ENCODE measurements at regions not wholly inside any gene's neighbourhood (a gene's known extent, or its start where the extent isn't known, plus 50 kb on each side); places are given as distances from the start of the nearest gene placed in this dataset.

- no peak for DNase-seq
Observed at GRCh38 chr13:106161146-106161545, 374.3 kb downstream of the EFNB2 start.

DNA sequence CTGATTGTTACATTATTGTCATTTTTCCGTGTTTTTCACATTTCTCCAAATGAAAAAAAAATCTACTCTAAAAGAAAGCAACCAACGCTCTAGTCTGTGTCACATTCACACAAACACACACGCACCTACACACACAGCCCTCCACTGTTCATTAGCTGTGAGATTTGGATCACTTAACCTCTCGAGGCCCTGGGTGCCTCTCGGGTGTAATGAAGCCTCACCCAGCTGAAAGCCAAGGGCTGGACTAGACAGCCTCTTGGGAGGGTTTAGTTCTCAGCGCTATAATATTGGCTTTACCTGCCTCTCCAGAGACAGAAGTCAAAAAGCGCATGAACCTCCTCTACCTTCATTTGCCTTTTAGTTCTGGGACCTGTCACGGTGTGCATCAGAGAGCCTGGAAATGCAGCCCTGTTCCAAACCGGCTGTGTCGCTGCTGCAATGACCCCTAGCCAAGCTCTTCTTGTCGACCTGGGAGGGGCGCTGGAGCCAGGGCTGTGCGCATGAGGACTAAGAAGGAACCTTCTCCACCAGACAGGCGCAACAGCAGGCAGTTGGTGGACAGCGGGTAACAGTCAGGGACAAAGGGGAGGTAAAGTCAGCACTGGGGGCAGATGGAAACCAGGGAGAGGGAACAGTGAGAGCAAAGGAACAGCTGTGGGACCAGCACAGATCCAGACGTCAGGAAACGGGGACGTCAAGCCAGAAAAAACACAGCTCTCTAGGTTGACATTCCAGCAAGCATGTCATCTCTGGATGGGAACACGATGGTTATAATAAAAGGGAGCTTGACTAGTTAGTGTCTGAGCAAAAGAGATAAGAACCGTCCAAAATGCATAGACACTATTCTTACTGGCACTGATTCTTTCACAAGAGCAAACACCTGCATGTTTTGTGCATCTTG lies 375.9 kb downstream of the EFNB2 start:
- no peak for DNase-seq

DNA sequence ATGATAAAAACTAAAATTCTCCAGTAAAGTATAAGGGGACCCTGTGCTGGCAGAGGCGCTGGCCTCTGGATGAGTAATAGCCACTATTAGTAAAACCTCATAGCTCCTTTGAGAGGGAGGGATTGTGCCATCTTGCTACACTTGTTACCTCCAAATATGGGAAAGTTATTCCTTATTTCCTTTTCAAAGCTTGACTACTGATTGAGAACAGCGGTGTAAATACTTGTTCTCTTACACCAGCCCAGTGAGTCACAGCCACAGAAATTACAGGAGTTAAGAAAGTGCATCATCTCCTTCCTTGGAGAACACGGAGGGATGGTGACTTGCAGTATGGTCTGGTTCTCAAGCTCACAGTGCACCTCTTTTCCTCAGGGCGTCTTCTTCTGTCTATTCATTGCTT lies 379.0 kb downstream of the EFNB2 start:
- no peak for DNase-seq

DNA sequence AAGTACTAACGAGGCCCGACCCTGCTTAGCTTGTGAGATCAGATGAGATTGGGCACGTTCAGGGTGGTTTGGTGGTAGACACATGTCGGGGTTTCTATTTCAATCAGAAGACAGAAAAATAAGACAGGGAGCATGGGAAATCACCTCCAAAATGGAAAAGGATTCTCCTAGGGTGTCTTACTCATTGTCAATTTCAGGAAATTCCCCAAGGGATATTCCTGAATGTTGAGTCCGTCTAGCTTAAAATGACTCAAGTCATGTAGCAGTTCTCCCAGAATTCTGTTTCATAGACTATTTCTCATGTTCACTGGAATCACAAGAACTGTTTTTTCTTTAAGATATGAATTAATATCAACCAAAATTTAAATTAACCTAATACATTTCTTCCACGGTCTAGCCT lies 380.1 kb downstream of the EFNB2 start:
- no peak for DNase-seq

DNA sequence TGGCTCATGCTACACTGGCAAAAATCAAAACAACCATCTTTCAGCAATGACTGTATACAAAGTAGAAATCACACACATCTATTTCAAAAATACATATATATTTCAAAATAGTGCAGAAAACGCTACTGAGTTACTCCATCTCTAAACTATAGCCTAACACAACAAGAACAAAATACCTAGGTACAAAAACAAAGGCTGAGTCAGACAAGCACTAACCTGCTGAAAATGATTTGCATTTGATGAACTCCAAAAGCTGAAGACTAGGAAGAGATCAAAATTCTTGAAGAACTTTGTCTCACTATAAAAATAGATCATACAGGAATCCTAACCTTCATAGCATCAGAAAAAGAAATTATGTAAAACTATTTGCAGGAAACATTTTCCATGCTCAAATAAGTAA lies 381.6 kb downstream of the EFNB2 start:
- DNase-seq: no peak

DNA sequence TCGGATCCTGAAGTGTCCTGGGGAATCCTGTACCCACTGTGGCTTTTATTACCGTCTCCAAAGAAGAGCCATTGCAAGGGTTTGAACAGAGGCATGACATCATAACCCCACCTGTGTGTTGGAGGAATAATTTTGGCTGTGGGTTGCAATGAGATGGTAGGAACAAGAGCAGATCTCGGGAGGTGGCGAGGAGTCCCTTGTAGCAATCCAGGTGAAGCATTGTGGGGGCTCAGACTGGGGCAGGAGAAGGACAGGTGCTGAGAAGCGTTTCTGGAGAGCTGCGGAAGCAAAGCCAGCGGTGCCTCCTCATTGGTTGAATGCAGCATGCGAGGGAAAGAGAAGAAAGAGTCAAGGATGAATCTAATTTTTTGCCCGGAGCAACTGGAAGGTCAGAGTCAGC lies 382.4 kb downstream of the EFNB2 start:
- no peak for DNase-seq

DNA sequence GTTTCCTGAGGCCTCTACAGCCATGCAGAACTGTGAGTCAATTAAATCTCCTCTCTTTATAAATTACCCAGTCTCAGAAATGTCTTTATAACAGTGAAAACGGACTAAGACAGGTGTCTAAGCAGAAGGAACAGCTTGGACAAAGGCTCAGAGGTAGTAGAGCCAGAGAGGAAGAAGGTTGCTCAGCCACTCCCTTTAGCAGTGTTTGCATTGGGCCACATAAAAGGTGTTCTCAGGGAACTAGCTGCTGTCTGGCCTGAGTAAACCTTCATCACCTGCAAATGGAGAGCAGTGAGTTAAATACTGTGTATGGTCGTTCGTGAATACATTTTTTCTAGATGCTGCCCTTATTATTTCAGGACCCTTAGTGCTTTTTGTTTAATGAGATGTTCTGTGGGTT lies 383.4 kb downstream of the EFNB2 start:
- no peak for DNase-seq

DNA sequence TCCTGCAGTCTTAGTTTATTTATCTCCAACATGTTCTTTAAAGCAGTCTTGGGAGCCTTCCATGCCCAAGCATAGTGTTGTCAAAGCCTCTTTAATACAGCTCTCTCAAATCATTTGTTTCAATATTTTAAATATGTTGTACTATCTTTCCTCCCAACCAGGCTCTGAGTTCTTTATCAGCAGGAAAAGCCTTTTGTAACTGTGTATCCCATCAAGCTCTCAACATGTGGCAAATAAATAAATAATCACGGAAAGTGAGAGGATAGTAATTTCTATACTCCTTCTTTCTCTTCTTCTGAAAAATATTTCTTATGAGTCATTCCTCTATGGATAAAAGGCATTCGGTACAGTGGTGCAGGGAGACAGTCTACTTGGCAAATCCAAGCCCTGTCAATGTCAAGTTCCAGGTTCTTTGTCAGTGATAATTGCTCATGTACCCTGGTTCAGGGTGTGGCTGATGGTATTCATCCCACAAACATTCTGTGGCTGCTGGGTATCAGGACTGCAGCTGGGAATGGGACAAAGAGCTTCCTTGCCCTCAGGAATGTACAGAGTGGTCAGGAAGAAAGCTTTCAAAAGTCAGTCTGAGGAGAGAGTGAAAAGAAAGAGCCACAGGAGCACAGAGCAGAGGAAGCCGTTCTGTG lies 384.3 kb downstream of the EFNB2 start:
- no peak for DNase-seq

DNA sequence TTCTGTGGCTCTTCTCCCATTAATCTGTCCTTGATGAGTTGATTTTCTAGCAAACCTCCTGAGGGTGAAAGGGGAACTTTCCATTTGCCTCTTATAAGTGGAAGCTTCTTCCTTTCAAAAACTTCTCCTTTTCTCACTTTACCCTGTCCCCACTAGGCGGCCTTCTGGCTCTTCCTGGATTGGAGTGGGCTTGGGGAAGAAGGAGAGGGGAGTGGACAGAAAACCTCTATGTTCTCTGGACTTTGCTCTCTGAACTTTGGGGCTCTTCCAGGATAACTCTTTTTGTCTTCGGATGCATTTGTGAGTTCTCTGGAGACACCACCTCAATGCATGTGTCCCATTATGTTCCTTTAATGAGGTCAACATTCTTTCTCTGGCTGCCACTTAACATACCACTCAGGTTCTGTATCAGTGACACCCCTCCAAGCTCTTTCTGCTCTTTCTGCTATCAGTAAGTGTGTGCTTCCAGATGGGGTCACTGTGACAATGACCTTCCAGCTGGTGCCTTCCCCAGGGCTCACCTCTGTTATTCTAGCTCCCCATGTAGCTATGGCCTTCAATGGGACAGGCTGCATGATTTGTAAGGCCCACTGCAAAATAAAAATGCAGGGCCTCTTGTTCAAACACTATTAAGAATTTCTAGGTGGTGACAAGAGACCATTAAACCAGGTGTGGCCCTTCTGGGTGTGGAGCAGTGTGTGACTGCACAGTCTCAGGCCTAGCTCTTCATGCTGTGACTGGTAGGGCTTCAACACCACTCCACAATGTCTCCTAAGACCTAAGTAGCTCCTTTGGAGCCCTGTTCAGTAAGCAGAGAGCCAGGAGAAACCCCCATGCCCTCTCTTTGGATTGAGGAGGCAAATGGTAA lies 389.2 kb downstream of the EFNB2 start:
- no peak for DNase-seq

- DNase-seq: no peak
Observed at GRCh38 chr13:106145070-106145469, 390.4 kb downstream of the EFNB2 start.

- no peak for DNase-seq
Observed at GRCh38 chr13:106143930-106144709, 391.3 kb downstream of the EFNB2 start.

DNA sequence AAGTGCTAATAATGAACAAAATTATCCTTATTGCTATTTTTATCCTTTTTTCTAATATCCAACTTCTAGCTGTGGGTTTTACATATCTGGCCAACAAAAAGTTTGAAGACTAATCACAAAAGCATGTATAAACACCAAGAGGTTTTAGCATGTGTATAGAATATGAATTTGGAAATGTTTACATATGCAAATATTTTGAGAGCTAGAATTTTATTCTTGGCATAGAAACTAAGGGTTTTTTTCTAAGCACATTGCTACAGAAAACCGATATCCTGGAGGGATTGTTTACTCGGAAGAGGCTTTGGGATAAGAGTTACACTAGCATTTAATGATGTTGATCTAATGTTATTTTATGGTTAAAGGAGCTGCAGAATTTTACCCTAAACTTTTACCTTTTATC lies 392.1 kb downstream of the EFNB2 start:
- no peak for DNase-seq

- no peak for DNase-seq
Observed at GRCh38 chr13:106140476-106140875, 395.0 kb downstream of the EFNB2 start.

DNA sequence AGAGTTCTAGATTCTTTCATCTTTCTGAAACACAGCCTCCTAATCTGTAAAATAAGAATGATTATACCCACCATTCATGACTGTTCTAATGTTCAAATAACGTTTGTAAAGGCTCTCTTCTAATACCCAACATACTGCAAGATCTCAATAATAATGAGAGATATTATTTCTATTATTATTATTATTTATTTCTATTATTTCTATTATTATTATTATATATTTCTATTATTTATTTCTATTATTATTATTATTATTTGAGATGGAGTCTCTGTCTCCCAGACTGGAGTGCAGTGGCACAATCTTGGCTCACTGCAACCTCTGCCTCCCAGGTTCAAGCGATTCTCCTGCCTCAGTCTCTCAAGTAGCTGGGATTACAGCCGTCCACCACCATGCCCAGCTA lies 395.5 kb downstream of the EFNB2 start:
- DNase-seq: no peak

DNA sequence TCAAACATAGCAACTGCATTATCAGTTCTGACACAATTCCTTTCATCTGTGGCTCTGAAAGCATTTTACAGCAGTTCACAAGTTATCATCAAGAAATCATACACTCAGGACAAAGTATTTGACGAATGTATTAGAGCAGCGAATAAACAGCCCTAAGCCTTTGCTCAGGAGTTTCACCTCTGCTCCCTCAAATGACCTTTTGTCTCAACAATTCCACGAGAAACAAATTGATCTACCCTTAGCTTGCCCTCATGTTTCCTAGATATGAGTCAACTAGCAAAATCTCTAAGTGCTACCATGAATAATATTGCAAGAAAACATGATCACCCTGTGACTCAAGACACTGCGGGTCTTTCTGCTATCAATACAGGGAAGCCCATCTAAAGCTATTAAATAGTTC lies 396.1 kb downstream of the EFNB2 start:
- no peak for DNase-seq

DNA sequence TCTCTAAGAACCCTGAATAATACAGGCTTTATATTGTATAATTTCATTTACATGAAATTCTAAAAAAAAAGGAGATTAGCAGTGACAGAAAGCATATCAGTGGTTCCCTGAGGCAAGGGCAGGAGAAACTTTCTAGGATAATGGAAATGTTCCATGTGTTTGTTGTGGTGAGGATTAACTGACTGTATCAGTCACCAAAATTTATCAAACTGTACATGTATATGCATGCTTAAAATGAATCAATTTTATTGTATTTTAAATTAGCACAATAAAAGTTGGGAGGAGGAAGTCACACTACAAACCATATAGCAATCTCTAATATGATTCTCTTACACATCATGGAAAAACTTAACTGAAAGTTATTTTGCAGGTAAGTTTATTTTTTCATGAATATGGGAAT lies 396.8 kb downstream of the EFNB2 start:
- DNase-seq: no peak

DNA sequence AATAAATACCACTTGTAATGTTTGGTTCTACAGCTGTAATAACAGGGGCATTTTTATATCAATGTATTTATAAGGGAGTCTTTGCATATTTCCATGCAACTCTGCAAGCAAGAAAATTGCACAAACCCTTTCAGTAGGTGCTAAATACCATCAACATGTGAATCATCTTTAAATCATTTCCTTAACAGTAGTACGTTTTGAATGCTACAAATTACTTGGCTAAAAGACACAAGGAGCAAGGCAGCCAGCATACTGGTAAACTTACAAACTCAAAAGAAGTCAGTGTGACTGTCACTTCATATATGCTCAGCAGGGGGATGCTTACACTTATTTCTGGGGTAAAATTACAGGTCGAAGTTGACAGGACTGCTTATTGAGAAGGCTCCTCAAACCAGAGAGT lies 402.4 kb downstream of the EFNB2 start:
- DNase-seq: no peak

DNA sequence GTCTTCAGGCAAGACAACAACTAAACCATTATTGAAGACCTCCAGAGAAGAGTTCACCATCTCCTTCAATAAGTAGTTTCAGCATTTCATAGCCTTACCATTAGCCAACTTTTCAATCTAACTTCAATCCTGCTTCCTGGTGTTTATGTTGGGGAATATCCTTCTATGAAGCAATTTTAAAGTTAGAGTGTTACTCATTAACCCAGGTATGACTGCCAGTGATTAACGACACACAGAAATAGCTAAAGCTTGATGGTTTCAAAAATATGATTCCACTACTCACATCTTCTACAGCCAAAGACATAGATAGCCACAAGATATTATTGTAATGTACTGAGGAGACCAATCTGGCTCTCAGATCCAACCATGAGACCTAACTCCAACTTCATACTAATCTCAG lies 403.2 kb downstream of the EFNB2 start:
- DNase-seq: no peak

- DNase-seq: no peak
Observed at GRCh38 chr13:106129993-106130392, 405.5 kb downstream of the EFNB2 start.

- no peak for DNase-seq
Observed at GRCh38 chr13:106129273-106129672, 406.2 kb downstream of the EFNB2 start.

DNA sequence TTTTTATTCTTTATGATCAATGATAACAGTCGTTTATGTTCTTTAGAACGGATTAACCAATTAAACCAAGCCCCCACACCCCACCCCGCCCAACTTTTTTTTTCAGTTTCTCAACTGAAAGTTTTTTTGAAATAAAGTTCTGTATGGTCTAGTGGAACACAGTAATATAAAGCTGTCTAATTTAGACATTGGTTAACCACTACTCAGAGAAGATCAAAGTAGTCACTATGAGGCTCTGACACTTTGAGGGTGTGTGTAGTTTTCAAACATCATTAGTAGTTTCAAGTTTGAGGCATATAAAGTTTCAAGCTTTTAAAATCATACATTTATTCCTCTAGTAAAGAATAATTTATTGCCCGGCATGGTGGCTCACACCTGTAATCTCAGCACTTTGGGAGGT lies 413.2 kb downstream of the EFNB2 start:
- DNase-seq: no peak

- DNase-seq: no peak
Observed at GRCh38 chr13:106121173-106121754, 414.2 kb downstream of the EFNB2 start.
